LNCaP clone FGC (cell line): ENCODE measurements at regions not wholly inside any gene's neighbourhood (a gene's known extent, or its start where the extent isn't known, plus 50 kb on each side); places are given as distances from the start of the nearest gene placed in this dataset.

Experiments used
- DNase-seq: peaks from one replicate; pipeline ENCODE4 v3.0.0-alpha.2; 2011; ENCODE audit warnings: low read depth
- H3K4me3 ChIP-seq: 2 replicates; pipeline ENCODE4 v1.5.1; 2011; ENCODE audit warnings: mild to moderate bottlenecking, low read depth, low read length, control low read depth
- CTCF ChIP-seq: IDR thresholded peaks from 2 replicates; pipeline ENCODE4 v1.5.1; 2012; ENCODE audit warnings: mild to moderate bottlenecking; ENCODE audit not compliant: control insufficient read depth, insufficient read depth; ENCODE audit errors: extremely low read depth

GRCh38 chr21:25281134-25281533 is 326.1 kb downstream of the MRPL39 start:
- TF ChIP-seq CTCF: no peak
- no peak for DNase-seq
- H3K4me3 ChIP-seq: no peak overlapping the region

GRCh38 chr21:25280061-25280460 is 327.2 kb downstream of the MRPL39 start:
- no peak overlapping the region for H3K4me3 ChIP-seq
- DNase-seq: no peak
- TF ChIP-seq CTCF: no peak

- TF ChIP-seq CTCF: no peak
- no peak for DNase-seq
- H3K4me3 ChIP-seq: no peak overlapping the region
Measured at GRCh38 chr21:25273959-25274358, 333.3 kb downstream of the MRPL39 start.

- no peak overlapping the region for H3K4me3 ChIP-seq
- no peak for TF ChIP-seq CTCF
- no peak for DNase-seq
Measured at GRCh38 chr21:25254491-25255174, 352.6 kb downstream of the MRPL39 start.

- no peak overlapping the region for H3K4me3 ChIP-seq
- TF ChIP-seq CTCF: no peak
Measured at GRCh38 chr21:25246546-25246945, 360.7 kb downstream of the MRPL39 start.

GRCh38 chr21:25244735-25245134 is 362.5 kb downstream of the MRPL39 start:
- no peak overlapping the region for H3K4me3 ChIP-seq
- no peak for DNase-seq
- TF ChIP-seq CTCF: no peak

More at GRCh38 chr21:25246546-25246945, 360.7 kb downstream of the MRPL39 start:
- no peak for DNase-seq

- DNase-seq: no peak
- no peak for TF ChIP-seq CTCF
- no peak overlapping the region for H3K4me3 ChIP-seq
Measured at GRCh38 chr21:25243808-25244207, 363.5 kb downstream of the MRPL39 start.
